ENCODE measurements at regions not wholly inside any gene's neighbourhood (a gene's known extent, or its start where the extent isn't known, plus 50 kb on each side); places are given as distances from the start of the nearest gene placed in this dataset.

DNA sequence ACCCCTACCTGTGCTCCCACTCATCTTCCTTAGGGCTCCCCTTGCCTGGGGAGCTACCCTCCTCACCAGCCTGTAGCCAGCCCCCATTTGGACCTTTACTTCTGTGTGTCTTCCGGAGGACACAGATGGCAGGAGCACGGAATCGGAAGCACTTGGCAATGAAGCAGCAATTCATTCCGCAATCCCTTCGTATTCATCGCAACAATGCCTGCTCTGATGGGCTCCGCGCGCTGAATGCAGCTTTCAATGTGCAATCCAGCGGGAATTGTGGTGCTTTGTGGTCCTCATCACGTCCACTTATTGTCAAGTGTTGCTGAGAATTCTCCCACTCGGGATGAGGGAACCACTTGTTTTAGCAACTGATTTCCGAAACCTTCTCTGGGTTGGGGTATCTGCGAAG lies 336.0 kb downstream of the DHX35 start:
- Histone ChIP-seq H4K20me1 (ENCODE audit: insufficient read depth, poor library complexity, severe bottlenecking) (no peaks in the 10 kb centered on the region), H3K36me3 (replicated peaks; ENCODE audit: insufficient read depth, low read depth) (no peaks in the 10 kb centered on the region), H3K4me2 (no peak overlapping the region), H2AFZ (no peak overlapping the region), H3K27ac (no peak overlapping the region), H3K9me3 (ENCODE audit: low read depth) (no peaks in the 10 kb centered on the region), H3K9me2 (replicated peaks; ENCODE audit: insufficient read depth) (no peaks in the 10 kb centered on the region), H3K4me1 (ENCODE audit: insufficient read depth) (no peaks in the 10 kb centered on the region), H3K4me3 (no peak overlapping the region), H3K27me3 (no peaks in the 10 kb centered on the region), H3K79me2 (no peaks in the 10 kb centered on the region)
- WGBS (ENCODE audit: low lambda C conversion rate, missing lambda C conversion rate) = 89% methylated on average over 14 of the region's 14 CpGs
- TF ChIP-seq, protein P1, sequence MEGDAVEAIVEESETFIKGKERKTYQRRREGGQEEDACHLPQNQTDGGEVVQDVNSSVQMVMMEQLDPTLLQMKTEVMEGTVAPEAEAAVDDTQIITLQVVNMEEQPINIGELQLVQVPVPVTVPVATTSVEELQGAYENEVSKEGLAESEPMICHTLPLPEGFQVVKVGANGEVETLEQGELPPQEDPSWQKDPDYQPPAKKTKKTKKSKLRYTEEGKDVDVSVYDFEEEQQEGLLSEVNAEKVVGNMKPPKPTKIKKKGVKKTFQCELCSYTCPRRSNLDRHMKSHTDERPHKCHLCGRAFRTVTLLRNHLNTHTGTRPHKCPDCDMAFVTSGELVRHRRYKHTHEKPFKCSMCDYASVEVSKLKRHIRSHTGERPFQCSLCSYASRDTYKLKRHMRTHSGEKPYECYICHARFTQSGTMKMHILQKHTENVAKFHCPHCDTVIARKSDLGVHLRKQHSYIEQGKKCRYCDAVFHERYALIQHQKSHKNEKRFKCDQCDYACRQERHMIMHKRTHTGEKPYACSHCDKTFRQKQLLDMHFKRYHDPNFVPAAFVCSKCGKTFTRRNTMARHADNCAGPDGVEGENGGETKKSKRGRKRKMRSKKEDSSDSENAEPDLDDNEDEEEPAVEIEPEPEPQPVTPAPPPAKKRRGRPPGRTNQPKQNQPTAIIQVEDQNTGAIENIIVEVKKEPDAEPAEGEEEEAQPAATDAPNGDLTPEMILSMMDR (IDR thresholded peaks at IDR 0.05; ENCODE audit: poor library complexity) = no peak
- TF ChIP-seq EZH2phosphoT487 (IDR thresholded peaks at IDR 0.05; ENCODE audit: low read depth, severe bottlenecking, unreplicated experiment) (no peak), EZH2 (IDR thresholded peaks at IDR 0.05; ENCODE audit: borderline replicate concordance) (no peak)
- DNase-seq (ENCODE audit: low spot score) = no peak

DNA sequence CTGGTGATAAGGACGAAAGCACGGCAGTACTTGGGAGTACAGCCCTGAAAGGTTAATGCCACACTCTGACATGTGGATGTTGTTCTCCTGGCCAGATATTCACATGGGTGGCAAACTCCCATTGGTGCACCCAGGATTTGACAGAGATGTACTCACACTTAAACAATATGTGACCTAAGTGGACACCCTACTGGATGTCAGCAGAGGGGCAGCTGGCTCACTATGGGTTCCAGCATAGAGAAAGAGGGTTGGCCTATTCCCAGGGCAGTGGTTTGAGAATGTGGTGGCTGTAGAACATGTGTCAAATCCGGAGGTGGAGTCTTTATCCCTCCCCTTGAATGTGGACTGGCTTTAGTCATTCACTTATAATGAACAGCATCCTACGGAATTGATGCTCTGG lies 333.2 kb downstream of the DHX35 start:
- TF ChIP-seq EZH2 (IDR thresholded peaks at IDR 0.05; ENCODE audit: borderline replicate concordance) (no peak), EZH2phosphoT487 (IDR thresholded peaks at IDR 0.05; ENCODE audit: low read depth, severe bottlenecking, unreplicated experiment) (no peak)
- TF ChIP-seq, protein P1 (IDR thresholded peaks at IDR 0.05; ENCODE audit: poor library complexity) = no peak
- H3K27ac ChIP-seq = no peak overlapping the region
- no peak for DNase-seq (ENCODE audit: low spot score)
- no peaks in the 10 kb centered on the region for H4K20me1 ChIP-seq (ENCODE audit: insufficient read depth, poor library complexity, severe bottlenecking)
- H3K9me2 ChIP-seq (replicated peaks; ENCODE audit: insufficient read depth) = no peaks in the 10 kb centered on the region
- no peaks in the 10 kb centered on the region for H3K9me3 ChIP-seq (ENCODE audit: low read depth)
- H3K4me3 ChIP-seq = no peak overlapping the region
- H3K4me1 ChIP-seq (ENCODE audit: insufficient read depth) = no peaks in the 10 kb centered on the region
- WGBS (ENCODE audit: low lambda C conversion rate, missing lambda C conversion rate) = 62% methylated on average over 4 of the region's 4 CpGs
- no peaks in the 10 kb centered on the region for H3K36me3 ChIP-seq (replicated peaks; ENCODE audit: insufficient read depth, low read depth)
- H3K4me2 ChIP-seq = no peak overlapping the region
- no peaks in the 10 kb centered on the region for H3K79me2 ChIP-seq
- no peaks in the 10 kb centered on the region for H3K27me3 ChIP-seq
- H2AFZ ChIP-seq = no peak overlapping the region

DNA sequence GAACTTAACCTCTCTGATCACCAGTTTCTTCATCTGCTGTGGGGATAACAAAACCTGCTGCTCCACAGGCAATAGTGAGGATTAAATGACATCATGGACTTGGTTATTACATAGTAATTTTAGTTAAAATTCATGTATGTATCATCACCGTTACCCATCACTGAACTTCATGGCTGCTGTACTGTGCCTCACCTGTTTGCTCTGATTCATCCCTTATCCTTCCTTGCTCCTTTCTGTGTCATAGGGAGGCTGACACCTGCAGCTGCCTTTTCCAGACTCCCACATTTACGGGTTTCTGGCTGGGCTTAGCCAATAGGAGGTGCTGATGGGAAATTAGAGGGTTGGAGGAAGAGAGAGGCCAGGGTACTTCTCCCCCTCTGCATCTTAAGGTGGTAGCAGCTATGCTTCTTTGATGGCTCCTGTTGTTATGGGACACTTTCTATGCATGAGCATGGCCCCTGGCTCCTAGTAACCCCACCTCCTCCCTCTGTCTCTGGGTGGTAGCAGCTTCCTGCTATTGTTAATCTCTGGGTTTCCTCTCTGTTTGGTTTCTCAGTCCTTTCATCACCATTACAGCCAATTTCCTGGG lies 332.1 kb downstream of the DHX35 start:
- WGBS (ENCODE audit: low lambda C conversion rate, missing lambda C conversion rate) = 62% methylated on average over 2 of the region's 2 CpGs

More for the DNA sequence above, 332.1 kb downstream of the DHX35 start:
- no peaks in the 10 kb centered on the region for H3K27me3 ChIP-seq
- H2AFZ ChIP-seq = no peak overlapping the region
- no peaks in the 10 kb centered on the region for H4K20me1 ChIP-seq (ENCODE audit: insufficient read depth, poor library complexity, severe bottlenecking)
- H3K4me3 ChIP-seq = no peak overlapping the region
- DNase-seq (ENCODE audit: low spot score) = no peak
- H3K4me2 ChIP-seq = no peak overlapping the region
- no peak overlapping the region for H3K27ac ChIP-seq
- H3K9me3 ChIP-seq (ENCODE audit: low read depth) = no peaks in the 10 kb centered on the region
- no peaks in the 10 kb centered on the region for H3K9me2 ChIP-seq (replicated peaks; ENCODE audit: insufficient read depth)
- H3K4me1 ChIP-seq (ENCODE audit: insufficient read depth) = no peaks in the 10 kb centered on the region
- H3K36me3 ChIP-seq (replicated peaks; ENCODE audit: insufficient read depth, low read depth) = no peaks in the 10 kb centered on the region
- H3K79me2 ChIP-seq = no peaks in the 10 kb centered on the region
- TF ChIP-seq EZH2 (IDR thresholded peaks at IDR 0.05; ENCODE audit: borderline replicate concordance) = no peak
- TF ChIP-seq, protein P1 (IDR thresholded peaks at IDR 0.05; ENCODE audit: poor library complexity) = no peak
- no peak for TF ChIP-seq EZH2phosphoT487 (IDR thresholded peaks at IDR 0.05; ENCODE audit: low read depth, severe bottlenecking, unreplicated experiment)
